Ammon's horn (tissue), 1 donor: ENCODE measurements at regions not wholly inside any gene's neighbourhood (a gene's known extent, or its start where the extent isn't known, plus 50 kb on each side); places are given as distances from the start of the nearest gene placed in this dataset.
"Not testable (repeated sequence)": the region's sequence is repeated elsewhere in the genome, so short reads cannot be mapped to it uniquely, and the experiment has no call there.

Experiments used
- DNase-seq: peaks from one replicate; pipeline ENCODE4 v3.0.0-alpha.2; 2016; ENCODE audit warnings: low spot score

DNA sequence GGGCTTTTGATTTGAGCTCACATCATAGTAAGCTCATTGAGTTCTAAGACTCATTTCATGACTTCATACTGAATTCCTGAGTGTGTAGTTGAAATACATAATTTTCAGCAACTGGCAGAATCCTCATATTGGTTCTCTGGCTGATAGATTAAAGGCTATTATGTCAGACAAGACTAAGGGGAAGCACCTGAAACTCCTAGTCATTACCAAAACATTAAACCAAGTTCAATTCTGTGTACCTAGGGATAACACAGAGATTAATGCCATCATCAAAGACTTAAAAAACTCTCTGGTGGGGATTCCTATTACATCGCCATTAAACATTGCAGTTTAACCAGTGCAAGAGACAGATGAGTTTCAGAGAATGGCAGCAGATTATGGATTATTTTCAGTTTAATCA is 339.1 kb downstream of the PTPRC start:
- DNase-seq, result no peak

- DNase-seq, result no peak
Observed at GRCh38 chr1:198978523-198978922, 339.7 kb downstream of the PTPRC start.

- no peak for DNase-seq
Observed at GRCh38 chr1:198986036-198986435, 347.2 kb downstream of the PTPRC start.

- DNase-seq, result no peak
Observed at GRCh38 chr1:198986442-198986841, 347.6 kb downstream of the PTPRC start.

GRCh38 chr1:199002661-199003060 is 363.8 kb downstream of the PTPRC start:
- no peak for DNase-seq

GRCh38 chr1:199007423-199007822 is 368.6 kb downstream of the PTPRC start:
- DNase-seq, result no peak

DNA sequence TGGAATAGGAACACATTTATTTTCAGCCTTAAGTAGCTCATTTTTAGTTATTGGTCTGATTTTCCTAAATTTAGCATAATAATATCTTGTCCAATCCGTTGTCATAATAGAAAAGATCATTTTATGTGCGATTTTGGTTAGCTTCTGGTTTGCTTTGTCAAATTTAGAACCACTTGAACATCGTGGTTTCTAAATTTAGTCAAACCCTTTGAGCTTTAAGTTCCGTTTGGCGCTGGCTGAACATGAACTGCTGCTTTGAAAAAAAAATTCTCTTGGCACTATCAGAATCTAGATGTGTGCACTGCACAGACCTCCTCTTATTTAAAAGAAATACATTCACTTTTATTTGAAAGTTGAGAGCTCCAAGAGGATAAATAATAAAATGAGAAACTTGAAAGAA is 370.6 kb downstream of the PTPRC start:
- peak; percentile 27 for DNase-seq

GRCh38 chr1:199010492-199010891 is 371.7 kb downstream of the PTPRC start:
- no peak for DNase-seq

DNA sequence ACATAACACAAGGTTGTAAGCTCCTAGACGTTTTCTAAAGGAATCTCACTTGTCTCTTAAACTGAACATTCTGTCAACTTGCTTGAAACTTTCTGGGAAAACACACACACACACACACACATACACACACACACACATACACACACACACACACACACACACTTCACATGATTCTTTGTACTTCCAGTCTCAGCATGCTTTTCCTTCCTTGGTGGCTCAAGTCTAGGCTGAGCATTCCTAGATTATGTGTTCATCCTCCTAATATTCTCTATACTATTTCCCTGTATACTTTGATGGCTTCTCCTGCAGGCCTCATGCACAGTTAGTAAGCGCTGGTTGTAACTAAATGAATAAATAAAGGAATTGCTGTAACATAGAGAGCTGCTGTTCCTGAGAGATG is 372.1 kb downstream of the PTPRC start:
- DNase-seq, result no peak

- DNase-seq, result no peak
Observed at GRCh38 chr1:199015799-199016198, 377.0 kb downstream of the PTPRC start.

DNA sequence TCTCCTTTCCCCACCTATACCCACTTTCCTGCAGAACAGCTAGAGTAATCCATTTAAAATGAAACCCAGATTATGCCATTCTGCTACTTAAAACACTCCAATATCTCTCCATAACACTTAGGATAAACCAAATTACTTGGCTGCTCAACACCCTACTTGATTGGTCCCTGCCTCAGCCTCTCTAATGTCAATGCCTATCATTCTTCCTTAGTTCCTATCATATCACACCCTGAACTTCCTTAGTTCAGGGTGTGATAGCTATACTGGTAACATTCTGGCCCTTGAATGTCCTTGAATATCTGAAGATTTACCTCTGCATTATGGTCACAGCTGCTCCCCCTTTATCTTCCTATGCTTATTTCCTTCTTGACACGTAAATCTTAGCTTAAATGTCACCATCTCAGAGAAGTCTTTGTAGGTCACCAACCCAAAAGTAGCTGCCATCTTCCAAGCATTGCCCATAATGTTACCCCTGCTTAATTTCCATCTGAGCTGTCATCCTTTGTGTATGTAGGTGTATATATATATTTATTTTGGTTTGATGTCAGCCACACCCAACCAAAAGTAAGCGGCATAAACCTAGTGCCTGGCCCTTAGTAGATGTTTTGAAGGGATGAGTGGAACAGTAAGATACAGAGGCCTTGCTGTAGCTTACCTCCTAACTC is 379.8 kb downstream of the PTPRC start:
- no peak for DNase-seq

GRCh38 chr1:199020051-199020450 is 381.2 kb downstream of the PTPRC start:
- DNase-seq, result no peak

GRCh38 chr1:199020904-199021303 is 382.1 kb downstream of the PTPRC start:
- no peak for DNase-seq

DNA sequence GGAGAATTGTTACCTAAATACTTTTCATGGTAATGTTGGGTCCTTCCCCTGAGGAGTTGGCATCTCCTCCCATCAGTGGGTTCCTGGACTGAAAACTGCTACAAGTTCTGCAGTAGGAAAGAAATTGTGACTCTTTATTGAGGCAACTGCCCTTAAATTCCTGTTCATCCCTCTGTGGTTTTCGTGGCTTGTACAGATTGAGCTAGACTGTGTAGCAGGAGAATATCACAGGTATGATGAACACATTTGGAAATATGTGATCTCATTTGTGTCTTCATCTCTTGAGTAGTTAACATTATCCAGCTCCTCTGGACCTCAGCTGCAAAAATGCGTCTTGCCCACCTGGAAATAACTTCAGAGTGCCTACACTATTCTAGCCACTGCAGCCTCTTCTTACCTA is 390.6 kb downstream of the PTPRC start:
- DNase-seq, result no peak

DNA sequence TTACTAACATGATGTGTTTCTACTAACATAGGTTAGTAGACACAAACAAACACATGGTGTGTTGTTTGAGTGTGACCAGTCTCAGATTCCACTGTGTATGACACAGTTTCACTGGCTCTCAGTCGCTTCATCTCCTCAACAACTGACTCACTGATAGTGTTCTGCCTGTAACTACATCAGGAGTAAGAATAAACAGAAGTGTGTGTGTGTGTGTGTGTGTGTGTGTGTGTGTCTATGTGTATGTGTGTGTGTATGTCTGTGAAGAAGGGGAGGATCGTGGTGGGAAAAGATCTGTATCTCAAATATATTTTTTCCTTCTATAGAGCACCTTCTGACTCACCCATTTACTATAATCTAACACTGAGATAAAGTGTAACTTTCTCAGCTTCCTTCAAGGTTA is 391.0 kb downstream of the PTPRC start:
- no peak for DNase-seq

GRCh38 chr1:199030541-199030940 is 391.7 kb downstream of the PTPRC start:
- DNase-seq, result not testable (repeated sequence)

DNA sequence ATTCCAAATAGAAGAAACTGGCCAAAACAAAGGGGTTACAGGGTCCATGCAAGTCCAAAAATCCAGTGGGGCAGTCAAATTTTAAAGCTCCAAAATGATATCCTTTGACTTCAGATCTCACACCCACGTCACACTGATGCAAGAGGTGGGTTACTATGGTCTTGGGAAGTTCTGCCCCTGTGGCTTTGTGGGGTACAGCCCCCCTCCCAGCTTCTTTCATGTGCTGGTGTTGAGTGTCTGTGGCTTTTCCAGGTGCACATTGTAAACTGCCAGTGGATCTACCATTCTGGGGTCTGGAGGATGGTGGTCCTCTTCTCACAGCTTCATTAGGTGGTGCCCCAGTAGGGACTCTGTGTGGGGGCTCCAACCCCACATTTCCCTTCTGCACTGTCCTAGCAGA is 392.3 kb downstream of the PTPRC start:
- DNase-seq, result not testable (repeated sequence)

DNA sequence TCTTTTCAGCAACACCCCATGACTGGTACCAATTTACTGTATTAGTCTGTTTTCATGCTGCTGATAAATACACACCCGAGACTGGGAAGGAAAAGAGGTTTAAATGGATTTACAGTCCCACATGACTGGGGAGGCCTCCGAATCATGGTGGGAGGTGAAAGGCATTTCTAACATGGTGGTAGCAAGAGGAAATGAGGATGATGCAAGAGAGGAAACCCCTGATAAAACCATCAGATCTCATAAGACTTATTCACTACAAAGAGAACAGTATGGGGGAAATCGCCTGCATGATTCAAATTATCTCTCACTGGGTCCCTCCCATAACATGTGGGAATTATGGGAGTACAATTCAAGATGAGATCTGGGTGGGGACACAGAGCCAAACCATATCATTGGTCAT is 393.6 kb downstream of the PTPRC start:
- DNase-seq, result not testable (repeated sequence)

DNA sequence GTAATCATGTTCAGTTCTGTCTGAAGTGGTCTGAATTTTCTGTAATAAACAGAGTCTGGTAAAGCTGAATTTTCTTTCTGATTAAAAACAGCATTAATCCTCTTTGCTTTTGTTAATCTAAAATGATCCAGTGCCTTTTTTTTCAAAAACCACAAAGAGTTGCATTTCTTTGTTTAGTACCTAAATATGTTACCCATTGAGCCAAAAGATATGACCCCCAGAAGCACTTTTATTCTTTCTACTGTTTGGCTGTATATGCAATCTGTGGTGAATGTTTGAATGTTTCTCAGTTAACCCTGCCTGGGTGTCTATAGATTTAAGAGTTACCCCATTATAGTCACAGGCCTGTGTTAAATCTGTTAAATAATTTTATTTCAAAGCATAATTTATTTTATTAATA is 394.8 kb downstream of the PTPRC start:
- no peak for DNase-seq

- no peak for DNase-seq
Observed at GRCh38 chr1:199038156-199038555, 399.3 kb downstream of the PTPRC start.

DNA sequence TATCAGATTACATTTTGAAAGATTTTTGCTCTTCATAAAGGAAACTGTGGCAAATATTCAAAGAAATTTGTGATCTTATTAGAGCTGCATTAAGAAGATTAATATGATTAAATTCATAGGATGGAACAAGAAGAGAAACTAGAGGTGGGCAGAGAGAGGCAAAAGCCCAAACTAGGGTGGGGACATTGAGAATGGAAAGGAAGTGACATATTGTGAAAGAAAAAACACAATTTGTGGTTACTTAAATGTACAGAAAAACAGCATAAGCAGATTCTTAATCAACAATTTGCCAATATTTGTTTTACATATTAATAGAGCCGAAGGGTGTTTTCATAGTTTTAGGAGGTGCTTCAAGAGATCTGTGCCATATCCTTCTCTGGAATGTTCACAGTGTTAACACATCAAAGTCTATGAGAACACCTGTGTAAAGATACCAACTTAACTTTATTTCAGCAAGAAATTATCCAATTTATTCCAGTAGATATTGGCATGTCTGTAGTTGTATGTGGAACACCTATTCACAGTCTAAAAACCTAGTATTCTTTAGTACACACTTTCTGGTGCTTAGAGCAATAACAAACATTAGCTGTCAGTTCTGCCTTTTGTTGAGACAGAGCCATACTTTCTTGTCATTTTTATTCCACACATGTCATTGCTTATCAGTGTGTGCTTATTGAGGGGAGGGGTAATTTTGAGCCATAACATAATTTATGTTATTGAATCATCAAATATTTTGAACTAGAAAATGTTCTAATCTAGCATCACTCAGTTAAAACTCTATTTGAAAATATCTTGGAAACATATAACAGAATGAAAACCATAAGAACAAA is 401.5 kb downstream of the PTPRC start:
- DNase-seq, result no peak

GRCh38 chr1:199041173-199041914 is 402.5 kb downstream of the PTPRC start:
- DNase-seq, result no peak

- no peak for DNase-seq
Observed at GRCh38 chr1:199042193-199042592, 403.4 kb downstream of the PTPRC start.
